D721Med (cell line): ENCODE measurements at regions not wholly inside any gene's neighbourhood (a gene's known extent, or its start where the extent isn't known, plus 50 kb on each side); places are given as distances from the start of the nearest gene placed in this dataset.
A peak's percentile ranks its signal among the peaks of the same experiment; 100 is the strongest.

Experiments used
- DNase-seq: peaks from one replicate; pipeline ENCODE4 v3.0.0; 2011; ENCODE audit warnings: low spot score; ENCODE audit not compliant: insufficient read length
- FAIRE-seq: peaks from 2 replicates; lab custom pipeline; 2011; peaks lifted over from hg19 to GRCh38; lab: Jason Lieb, UNC
- TF ChIP-seq, protein P1 (sequence below): IDR thresholded peaks from 2 replicates; pipeline ENCODE4 v1.5.1; 2012; ENCODE audit warnings: mild to moderate bottlenecking, control low read depth; ENCODE audit not compliant: insufficient read depth; ENCODE audit errors: missing control alignments

GRCh38 chr2:235168174-235168979, 216.6 kb downstream of the SH3BP4 start:
- FAIRE-seq: no peak
- TF ChIP-seq, protein P1, sequence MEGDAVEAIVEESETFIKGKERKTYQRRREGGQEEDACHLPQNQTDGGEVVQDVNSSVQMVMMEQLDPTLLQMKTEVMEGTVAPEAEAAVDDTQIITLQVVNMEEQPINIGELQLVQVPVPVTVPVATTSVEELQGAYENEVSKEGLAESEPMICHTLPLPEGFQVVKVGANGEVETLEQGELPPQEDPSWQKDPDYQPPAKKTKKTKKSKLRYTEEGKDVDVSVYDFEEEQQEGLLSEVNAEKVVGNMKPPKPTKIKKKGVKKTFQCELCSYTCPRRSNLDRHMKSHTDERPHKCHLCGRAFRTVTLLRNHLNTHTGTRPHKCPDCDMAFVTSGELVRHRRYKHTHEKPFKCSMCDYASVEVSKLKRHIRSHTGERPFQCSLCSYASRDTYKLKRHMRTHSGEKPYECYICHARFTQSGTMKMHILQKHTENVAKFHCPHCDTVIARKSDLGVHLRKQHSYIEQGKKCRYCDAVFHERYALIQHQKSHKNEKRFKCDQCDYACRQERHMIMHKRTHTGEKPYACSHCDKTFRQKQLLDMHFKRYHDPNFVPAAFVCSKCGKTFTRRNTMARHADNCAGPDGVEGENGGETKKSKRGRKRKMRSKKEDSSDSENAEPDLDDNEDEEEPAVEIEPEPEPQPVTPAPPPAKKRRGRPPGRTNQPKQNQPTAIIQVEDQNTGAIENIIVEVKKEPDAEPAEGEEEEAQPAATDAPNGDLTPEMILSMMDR: no peak
- no peak for DNase-seq

GRCh38 chr2:235170016-235170415, 218.2 kb downstream of the SH3BP4 start:
- DNase-seq: no peak
- TF ChIP-seq, protein P1: no peak

DNA sequence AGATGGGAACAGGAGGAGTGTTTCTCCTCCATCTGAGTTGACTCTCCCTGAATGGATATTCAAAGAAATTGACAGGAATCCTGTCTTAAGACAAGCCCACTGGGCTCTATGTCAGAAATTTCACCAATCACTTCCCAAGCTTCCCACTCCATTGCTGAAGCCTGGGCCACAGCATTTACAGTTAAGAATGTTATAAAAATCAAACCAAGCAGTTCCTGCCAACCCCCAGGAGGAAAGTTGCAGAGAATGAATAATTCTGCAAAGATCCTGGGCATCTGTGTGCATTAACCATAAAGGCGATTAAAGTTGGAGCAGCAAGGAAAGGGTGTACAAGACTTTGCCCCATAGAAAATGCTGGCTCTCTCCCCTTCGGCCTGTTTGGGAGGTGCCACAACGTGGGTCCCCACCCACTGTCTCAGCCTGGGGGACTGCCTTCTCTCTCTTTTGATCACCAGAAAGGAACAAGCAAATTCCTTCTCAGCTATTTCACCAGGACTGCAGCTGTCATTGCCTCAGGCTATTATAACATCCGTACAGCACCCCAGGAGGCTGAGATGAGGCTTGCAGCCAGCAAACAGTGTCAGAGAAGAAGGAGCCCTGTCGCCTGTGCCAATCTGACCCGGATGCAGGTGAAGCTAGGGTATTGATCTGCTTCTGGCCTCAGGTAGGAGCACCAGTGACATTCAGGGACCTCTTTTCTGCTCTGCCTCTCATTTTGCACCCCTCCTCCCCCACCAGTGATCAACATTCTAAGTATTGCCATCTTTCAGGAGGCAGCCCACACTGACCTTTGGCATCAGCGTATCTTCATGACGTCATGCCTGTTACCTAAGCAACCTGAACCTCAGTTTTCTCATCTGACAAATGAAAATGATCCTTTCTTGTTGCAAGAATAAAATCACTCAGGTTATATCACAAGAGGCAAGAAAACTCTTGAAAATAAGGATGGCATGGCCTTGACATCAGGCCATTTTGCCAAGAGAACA, 219.0 kb downstream of the SH3BP4 start:
- no peak for FAIRE-seq
- TF ChIP-seq, protein P1: peak; percentile 10
- no peak for DNase-seq

More at GRCh38 chr2:235170016-235170415, 218.2 kb downstream of the SH3BP4 start:
- FAIRE-seq: no peak

DNA sequence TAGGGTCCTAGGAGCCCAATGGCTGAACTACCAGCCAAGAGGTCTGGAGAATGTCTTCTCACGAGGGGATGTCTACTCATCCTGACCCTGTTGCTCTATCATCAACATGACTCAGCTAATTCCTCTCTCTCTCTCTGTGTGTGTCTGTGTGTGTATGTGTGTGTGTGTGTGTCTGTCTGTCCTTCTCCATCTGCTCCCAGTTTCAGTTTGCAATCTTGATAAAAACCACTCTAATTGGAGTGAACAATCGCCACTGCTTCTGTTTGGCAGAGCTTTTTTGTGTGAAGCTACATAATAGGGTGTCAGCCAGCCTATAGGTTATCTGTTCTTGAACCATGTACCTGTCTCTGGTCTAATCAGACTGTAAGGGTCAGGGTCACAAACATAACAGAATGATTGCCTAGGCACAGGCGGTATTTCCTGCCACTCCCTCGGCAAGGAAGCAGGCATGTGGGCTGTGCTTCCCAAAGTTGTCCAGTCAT, 219.8 kb downstream of the SH3BP4 start:
- no peak for FAIRE-seq
- TF ChIP-seq, protein P1: no peak
- DNase-seq: no peak

GRCh38 chr2:235180642-235181041, 228.8 kb downstream of the SH3BP4 start:
- no peak for FAIRE-seq
- TF ChIP-seq, protein P1: no peak
- DNase-seq: no peak

GRCh38 chr2:235183786-235184185, 232.0 kb downstream of the SH3BP4 start:
- FAIRE-seq (no peak), DNase-seq (no peak)
- TF ChIP-seq, protein P1: no peak
